ENCODE measurements at regions not wholly inside any gene's neighbourhood (a gene's known extent, or its start where the extent isn't known, plus 50 kb on each side); places are given as distances from the start of the nearest gene placed in this dataset.

- H3K4me1 Mint-ChIP-seq: peaks cover 3% of the 10 kb centered on the region
- no peak overlapping the region for H3K4me3 Mint-ChIP-seq
- no peak overlapping the region for H3K27ac Mint-ChIP-seq
- DNase-seq: no peak
- TF ChIP-seq, protein P1, sequence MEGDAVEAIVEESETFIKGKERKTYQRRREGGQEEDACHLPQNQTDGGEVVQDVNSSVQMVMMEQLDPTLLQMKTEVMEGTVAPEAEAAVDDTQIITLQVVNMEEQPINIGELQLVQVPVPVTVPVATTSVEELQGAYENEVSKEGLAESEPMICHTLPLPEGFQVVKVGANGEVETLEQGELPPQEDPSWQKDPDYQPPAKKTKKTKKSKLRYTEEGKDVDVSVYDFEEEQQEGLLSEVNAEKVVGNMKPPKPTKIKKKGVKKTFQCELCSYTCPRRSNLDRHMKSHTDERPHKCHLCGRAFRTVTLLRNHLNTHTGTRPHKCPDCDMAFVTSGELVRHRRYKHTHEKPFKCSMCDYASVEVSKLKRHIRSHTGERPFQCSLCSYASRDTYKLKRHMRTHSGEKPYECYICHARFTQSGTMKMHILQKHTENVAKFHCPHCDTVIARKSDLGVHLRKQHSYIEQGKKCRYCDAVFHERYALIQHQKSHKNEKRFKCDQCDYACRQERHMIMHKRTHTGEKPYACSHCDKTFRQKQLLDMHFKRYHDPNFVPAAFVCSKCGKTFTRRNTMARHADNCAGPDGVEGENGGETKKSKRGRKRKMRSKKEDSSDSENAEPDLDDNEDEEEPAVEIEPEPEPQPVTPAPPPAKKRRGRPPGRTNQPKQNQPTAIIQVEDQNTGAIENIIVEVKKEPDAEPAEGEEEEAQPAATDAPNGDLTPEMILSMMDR (IDR thresholded peaks at IDR 0.05): no peak
- no peaks in the 10 kb centered on the region for H3K27me3 Mint-ChIP-seq (ENCODE audit: low read depth, poor library complexity)
- H3K36me3 Mint-ChIP-seq (ENCODE audit: low read depth): no peaks in the 10 kb centered on the region
- H3K9me3 Mint-ChIP-seq: no peaks in the 10 kb centered on the region
These were observed 266.0 kb upstream of the ANO3 start for GRCh38 chr11:26065944-26066343.

DNA sequence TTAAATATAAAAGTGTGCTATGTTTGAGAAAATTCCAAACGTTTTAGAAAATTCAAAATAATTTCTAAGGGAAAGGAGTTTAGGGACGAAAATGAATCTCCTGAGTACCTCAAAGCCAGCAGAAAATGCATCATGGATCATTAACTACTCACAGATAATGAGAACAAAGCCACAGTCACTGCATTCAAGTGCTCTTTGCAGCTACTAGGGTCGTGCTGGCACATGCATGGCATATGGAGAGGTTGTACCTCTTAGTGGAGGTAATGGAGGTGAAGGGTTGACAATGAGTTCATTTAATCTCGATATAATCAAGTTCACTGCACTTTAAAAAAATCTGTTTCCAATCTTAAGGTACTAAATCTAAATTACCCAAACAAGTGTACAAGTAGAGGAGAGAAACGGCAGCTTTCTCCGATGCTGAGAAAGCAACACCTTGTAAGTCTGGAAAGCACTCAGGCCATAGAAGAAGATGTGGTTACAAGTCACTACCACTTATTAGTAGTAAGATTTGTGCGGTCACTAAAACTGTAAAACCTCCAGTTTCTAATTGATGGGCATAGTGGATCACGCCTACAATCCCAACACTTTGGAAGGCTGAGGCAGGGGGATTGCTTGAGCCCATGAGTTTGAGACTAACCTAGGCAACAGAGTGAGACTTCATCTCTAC lies 261.1 kb upstream of the ANO3 start:
- Mint-ChIP-seq H3K36me3 (ENCODE audit: low read depth) (no peaks in the 10 kb centered on the region), H3K9me3 (no peaks in the 10 kb centered on the region), H3K27me3 (ENCODE audit: low read depth, poor library complexity) (no peaks in the 10 kb centered on the region), H3K4me3 (no peak overlapping the region), H3K4me1 (peaks cover 4% of the 10 kb centered on the region), H3K27ac (no peak overlapping the region)
- no peak for DNase-seq
- TF ChIP-seq, protein P1 (IDR thresholded peaks at IDR 0.05): no peak

GRCh38 chr11:26072614-26073153 lies 259.2 kb upstream of the ANO3 start:
- H3K36me3 Mint-ChIP-seq (ENCODE audit: low read depth): no peaks in the 10 kb centered on the region
- TF ChIP-seq, protein P1 (IDR thresholded peaks at IDR 0.05): no peak
- no peaks in the 10 kb centered on the region for H3K27me3 Mint-ChIP-seq (ENCODE audit: low read depth, poor library complexity)
- peaks cover 4% of the 10 kb centered on the region for H3K4me1 Mint-ChIP-seq
- no peak for DNase-seq
- H3K4me3 Mint-ChIP-seq: no peak overlapping the region
- H3K9me3 Mint-ChIP-seq: no peaks in the 10 kb centered on the region
- no peak overlapping the region for H3K27ac Mint-ChIP-seq

DNA sequence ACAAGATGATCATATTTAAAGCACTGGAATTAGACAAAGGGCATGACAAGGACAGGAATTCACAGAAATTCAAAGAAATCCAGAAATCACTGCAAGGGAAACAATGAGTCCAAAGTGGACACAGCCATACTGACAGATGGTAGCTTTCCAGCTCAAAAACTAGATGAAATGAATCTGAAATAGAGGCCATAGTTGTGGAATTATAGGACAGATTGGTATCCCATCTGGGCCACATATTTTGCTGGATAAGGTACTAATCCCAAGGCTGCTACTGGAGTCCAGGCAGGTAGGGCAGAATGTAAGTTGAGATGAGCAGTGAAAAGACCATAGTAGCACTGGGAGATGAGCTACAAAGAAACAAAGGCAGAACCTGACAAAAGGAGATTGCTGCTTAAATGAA lies 258.3 kb upstream of the ANO3 start:
- Mint-ChIP-seq H3K9me3 (no peaks in the 10 kb centered on the region), H3K4me1 (peaks cover 4% of the 10 kb centered on the region), H3K4me3 (no peak overlapping the region), H3K27me3 (ENCODE audit: low read depth, poor library complexity) (no peaks in the 10 kb centered on the region), H3K27ac (no peak overlapping the region), H3K36me3 (ENCODE audit: low read depth) (no peaks in the 10 kb centered on the region)
- TF ChIP-seq, protein P1 (IDR thresholded peaks at IDR 0.05): no peak
- DNase-seq: no peak

DNA sequence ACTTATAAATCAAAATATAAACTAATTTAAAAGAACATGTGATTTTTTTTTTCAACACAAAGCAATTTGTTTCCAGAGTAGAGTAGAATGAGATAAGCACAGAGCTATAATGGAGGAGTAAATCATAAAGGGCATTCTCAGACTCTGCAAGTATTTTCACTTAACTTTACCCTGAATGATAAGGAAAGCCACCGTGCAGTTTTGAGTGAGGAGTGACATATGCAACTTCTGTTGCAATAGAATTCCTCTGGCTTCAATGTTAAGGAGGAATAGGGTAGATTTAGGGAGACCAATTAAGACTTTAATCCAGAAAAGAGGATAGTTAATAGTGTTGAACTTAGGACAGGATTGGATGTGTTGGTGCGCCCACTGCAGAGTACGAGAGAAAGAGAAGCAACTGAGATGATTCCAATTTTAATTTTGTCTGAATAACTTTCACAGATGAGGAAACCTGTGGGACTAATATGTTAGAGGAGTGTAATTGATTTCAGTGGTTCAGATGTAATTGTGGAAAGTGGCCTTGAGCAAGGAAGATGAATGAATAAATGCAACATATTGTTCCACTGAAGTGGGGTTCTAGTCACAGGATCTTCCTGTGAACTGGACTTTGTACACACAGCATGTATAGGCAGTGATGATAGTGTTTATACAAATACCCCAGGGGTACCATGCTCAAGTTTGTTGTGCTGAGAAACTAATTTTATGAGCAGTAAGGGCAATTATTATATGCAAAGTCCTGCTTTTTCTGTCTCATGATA lies 255.5 kb upstream of the ANO3 start:
- H3K9me3 Mint-ChIP-seq: no peaks in the 10 kb centered on the region
- H3K4me1 Mint-ChIP-seq: peaks cover 6% of the 10 kb centered on the region
- no peaks in the 10 kb centered on the region for H3K27me3 Mint-ChIP-seq (ENCODE audit: low read depth, poor library complexity)
- H3K4me3 Mint-ChIP-seq: no peak overlapping the region
- TF ChIP-seq, protein P1 (IDR thresholded peaks at IDR 0.05): no peak
- no peak for DNase-seq
- no peaks in the 10 kb centered on the region for H3K36me3 Mint-ChIP-seq (ENCODE audit: low read depth)
- no peak overlapping the region for H3K27ac Mint-ChIP-seq

Data from nephron progenitor cell (in vitro differentiated cells).